Tibial nerve (tissue), 4 donors: ENCODE measurements at regions not wholly inside any gene's neighbourhood (a gene's known extent, or its start where the extent isn't known, plus 50 kb on each side); places are given as distances from the start of the nearest gene placed in this dataset.

Experiments
- DNase-seq, 2 donors: peaks; one replicate each; pipeline ENCODE4 v3.0.0-alpha.2; 2019; ENCODE audit warnings: low spot score in 2 of 2
- H3K27ac ChIP-seq, 4 donors: fragments of 200-600 bp; sonication (generic) in 3 of 4; one replicate each; pipeline ENCODE4 v1.5.1; 2017 to 2019; ENCODE audit warnings: mild to moderate bottlenecking in 1 of 4
- H3K27me3 ChIP-seq, 2 donors: fragments of 200-600 bp; sonication (generic) in 1 of 2; one replicate each; pipeline versions ENCODE4 v1.5.1 to v1.6.0; 2017 to 2019
- H3K36me3 ChIP-seq, 3 donors: fragments of 200-600 bp; sonication (generic); one replicate each; pipeline ENCODE4 v1.5.1; 2018 to 2019
- H3K4me1 ChIP-seq, 4 donors: fragments of 200-600 bp; sonication (generic) in 3 of 4; one replicate each; pipeline ENCODE4 v1.5.1; 2017 to 2019
- H3K4me3 ChIP-seq, 4 donors: fragments of 200-600 bp; sonication (generic) in 3 of 4; one replicate each; pipeline ENCODE4 v1.5.1; 2017 to 2019; ENCODE audit warnings: mild to moderate bottlenecking in 1 of 4, moderate library complexity in 1 of 4
- H3K9me3 ChIP-seq, 4 donors: fragments of 200-600 bp; sonication (generic) in 3 of 4; one replicate each; pipeline ENCODE4 v1.5.1; 2017 to 2019
- EP300 ChIP-seq, 2 donors: sonication (generic); formaldehyde crosslinking; IDR thresholded peaks; one replicate each; pipeline ENCODE4 v1.6.1; 2017; ENCODE audit warnings: antibody characterized with exemption in 2 of 2, mild to moderate bottlenecking in 1 of 2
- POLR2A ChIP-seq, 2 donors: fragments of 450-650 bp; IDR thresholded peaks; one replicate each; pipeline ENCODE4 v1.6.1; 2017; ENCODE audit warnings: antibody characterized with exemption in 2 of 2, mild to moderate bottlenecking in 2 of 2, moderate library complexity in 2 of 2
- WGBS, 2 donors: methylation state at CpG; one replicate each; pipeline ENCODE4 v1.1.5; 2018; 5-methylcytosine and 5-hydroxymethylcytosine counted together
- TF ChIP-seq, protein P1 (sequence below), 5 experiments: fragments of 200-600 bp in 3 of 5; fragments of 450-650 bp in 2 of 5; sonication (generic) in 3 of 5; IDR thresholded peaks; one replicate each; pipeline ENCODE4 v1.5.1; 2016 to 2019; ENCODE audit warnings: antibody characterized with exemption in 5 of 5, mild to moderate bottlenecking in 3 of 5, moderate library complexity in 2 of 5

DNA sequence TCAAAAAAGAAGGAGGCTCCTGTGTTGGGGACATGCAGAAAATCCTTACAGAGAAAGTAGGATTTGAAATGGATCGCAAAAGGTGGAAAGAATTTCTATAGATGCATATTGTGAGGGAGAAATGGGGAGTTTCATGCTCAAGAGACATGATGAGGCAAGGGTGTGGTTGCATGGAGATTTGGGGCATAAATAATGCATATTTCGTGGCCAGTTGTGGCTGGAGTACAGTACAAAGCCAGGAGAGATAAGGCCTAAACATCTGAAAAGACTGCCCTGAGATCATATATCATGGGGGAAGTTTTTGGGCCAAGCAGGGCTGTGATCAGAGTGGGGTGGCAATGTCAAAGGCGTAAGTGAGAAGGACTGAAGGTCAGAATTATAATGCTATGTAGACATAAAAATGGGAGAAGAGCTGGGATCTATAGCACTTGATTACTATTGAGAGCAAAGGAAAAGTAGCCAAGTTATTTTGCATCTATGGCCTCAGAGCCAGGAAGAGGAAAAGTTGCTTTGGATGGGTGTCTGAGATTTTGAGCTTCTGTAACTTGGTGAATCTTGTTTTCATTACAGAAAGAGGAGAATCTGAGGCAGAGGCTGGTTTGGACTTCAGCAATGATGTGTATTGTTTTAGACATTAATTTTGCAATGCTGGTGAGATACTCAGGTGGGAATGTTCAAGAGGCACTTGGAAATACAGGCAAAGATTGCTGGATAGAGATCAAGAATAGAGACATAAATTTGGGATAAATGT, 166.6 kb downstream of the INHBA start:
- H3K4me1 ChIP-seq, result peaks cover 0 to 2% (median 0%) of the 10 kb centered on the region in 4 donors
- H3K27me3 ChIP-seq, result no peaks in the 10 kb centered on the region
- no peak overlapping the region for H3K4me3 ChIP-seq
- TF ChIP-seq EP300 (IDR thresholded peaks at IDR 0.05) (no peak), POLR2A (IDR thresholded peaks at IDR 0.05) (no peak)
- TF ChIP-seq, protein P1, sequence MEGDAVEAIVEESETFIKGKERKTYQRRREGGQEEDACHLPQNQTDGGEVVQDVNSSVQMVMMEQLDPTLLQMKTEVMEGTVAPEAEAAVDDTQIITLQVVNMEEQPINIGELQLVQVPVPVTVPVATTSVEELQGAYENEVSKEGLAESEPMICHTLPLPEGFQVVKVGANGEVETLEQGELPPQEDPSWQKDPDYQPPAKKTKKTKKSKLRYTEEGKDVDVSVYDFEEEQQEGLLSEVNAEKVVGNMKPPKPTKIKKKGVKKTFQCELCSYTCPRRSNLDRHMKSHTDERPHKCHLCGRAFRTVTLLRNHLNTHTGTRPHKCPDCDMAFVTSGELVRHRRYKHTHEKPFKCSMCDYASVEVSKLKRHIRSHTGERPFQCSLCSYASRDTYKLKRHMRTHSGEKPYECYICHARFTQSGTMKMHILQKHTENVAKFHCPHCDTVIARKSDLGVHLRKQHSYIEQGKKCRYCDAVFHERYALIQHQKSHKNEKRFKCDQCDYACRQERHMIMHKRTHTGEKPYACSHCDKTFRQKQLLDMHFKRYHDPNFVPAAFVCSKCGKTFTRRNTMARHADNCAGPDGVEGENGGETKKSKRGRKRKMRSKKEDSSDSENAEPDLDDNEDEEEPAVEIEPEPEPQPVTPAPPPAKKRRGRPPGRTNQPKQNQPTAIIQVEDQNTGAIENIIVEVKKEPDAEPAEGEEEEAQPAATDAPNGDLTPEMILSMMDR (IDR thresholded peaks at IDR 0.05), result no peak
- H3K36me3 ChIP-seq, result no peaks in the 10 kb centered on the region
- H3K9me3 ChIP-seq, result no peaks in the 10 kb centered on the region
- no peak for DNase-seq
- WGBS, 2 donors, result 88 to 89% methylated on average over 3 of the region's 3 CpGs
- H3K27ac ChIP-seq, result no peak overlapping the region

DNA sequence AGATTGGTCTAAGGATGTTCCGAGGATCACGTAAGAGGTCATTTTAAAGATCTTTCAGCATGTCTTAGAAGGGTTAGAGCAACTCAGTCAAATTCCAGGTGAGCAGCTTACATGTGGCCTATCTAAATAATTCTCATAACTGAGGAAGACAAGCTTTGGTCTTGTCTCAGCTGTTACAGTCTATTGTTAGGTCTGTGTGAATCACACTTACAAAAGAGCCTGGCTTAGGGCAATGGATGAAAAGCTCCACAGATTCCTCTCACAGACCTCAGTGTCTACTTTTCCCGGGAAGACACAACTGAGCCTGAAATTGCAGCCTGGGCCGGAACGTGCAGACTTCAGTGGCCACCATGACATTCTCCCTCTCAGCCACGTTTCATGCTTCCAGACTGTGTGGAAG, 173.1 kb downstream of the INHBA start:
- Histone ChIP-seq H3K9me3 (no peaks in the 10 kb centered on the region), H3K36me3 (no peaks in the 10 kb centered on the region), H3K27ac (no peak overlapping the region), H3K4me3 (no peak overlapping the region), H3K4me1 (no peaks in the 10 kb centered on the region), H3K27me3 (no peaks in the 10 kb centered on the region)
- 83 to 91% methylated on average over 6 of the region's 6 CpGs for WGBS, 2 donors
- TF ChIP-seq POLR2A (IDR thresholded peaks at IDR 0.05) (no peak), EP300 (IDR thresholded peaks at IDR 0.05) (no peak)
- TF ChIP-seq, protein P1 (IDR thresholded peaks at IDR 0.05), result no peak
- no peak for DNase-seq

DNA sequence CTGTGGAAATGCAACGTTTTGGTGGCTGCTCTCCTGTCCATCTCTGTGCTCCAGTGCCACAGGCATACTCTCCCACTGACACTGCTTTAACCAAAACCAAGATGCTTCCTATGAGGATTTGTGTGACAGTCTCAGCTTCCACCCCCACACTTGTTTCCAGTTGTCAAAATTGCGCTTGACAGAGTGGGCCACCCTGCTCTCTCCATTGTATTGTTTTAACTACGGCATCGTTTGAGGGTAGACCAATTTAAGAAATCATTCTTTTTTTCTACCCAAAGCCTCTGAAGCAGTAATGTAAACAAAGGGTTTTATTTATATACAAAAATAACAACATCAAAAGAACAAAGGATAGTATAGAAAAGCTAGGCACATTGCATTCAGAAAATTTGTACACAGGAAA, 178.0 kb downstream of the INHBA start:
- no peak overlapping the region for H3K27ac ChIP-seq
- no peaks in the 10 kb centered on the region for H3K27me3 ChIP-seq
- H3K4me3 ChIP-seq, result no peak overlapping the region
- TF ChIP-seq POLR2A (IDR thresholded peaks at IDR 0.05), result no peak
- TF ChIP-seq, protein P1 (IDR thresholded peaks at IDR 0.05), result no peak
- H3K36me3 ChIP-seq, result no peaks in the 10 kb centered on the region
- H3K9me3 ChIP-seq, result peaks cover 0 to 9% (median 0%) of the 10 kb centered on the region in 4 donors
- DNase-seq, result no peak
- 35% methylated on average over 4 of the region's 4 CpGs for WGBS, 2 donors
- H3K4me1 ChIP-seq, result no peaks in the 10 kb centered on the region

DNA sequence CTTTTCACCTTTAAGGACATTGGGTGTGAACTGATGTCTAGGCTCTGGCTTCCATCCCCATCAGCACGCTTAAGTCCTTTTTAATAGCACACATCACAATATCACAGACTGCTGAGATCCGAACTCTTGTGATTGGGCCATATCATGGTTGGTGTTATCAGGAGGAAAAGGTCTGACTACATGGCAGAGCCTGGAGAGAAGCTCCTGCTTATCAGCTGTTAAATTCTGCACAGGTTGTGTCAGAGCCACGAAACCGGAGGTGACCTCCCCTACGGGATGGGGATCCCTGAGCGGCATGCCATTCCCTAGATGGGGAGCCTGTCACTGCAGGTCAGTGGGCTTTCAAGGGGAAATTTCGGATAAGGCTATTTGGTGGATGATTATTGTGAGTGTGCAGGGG, 182.4 kb downstream of the INHBA start:
- WGBS, 2 donors, result 94 to 100% methylated on average over 7 of the region's 7 CpGs
- Histone ChIP-seq H3K9me3 (peaks cover 0 to 18% (median 0%) of the 10 kb centered on the region in 4 donors), H3K4me1 (no peaks in the 10 kb centered on the region), H3K27me3 (no peaks in the 10 kb centered on the region), H3K27ac (no peak overlapping the region), H3K4me3 (no peak overlapping the region), H3K36me3 (no peaks in the 10 kb centered on the region)
- no peak for DNase-seq
- TF ChIP-seq POLR2A (IDR thresholded peaks at IDR 0.05) (no peak), EP300 (IDR thresholded peaks at IDR 0.05) (no peak)
- TF ChIP-seq, protein P1 (IDR thresholded peaks at IDR 0.05), result no peak

DNA sequence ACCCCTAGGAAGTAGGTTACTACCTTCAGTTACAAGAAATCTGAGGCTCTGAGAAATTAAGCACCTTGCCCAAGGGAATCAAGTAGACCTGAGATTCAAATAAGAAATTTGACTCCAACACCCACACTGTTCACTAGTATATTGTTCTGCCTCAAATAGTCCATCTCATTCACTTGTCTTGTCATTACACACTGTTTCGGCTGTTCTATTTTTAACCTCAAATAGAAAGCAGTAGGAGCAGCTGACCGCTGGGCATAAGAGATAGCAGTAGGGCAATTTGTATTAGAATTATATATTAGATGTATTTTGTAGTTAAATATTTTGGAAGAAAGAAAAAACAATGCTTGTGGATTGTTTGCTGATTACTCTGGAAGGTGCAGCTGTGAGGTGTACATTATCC, 185.1 kb downstream of the INHBA start:
- H3K36me3 ChIP-seq, result no peaks in the 10 kb centered on the region
- TF ChIP-seq POLR2A (IDR thresholded peaks at IDR 0.05) (no peak), EP300 (IDR thresholded peaks at IDR 0.05) (no peak)
- TF ChIP-seq, protein P1 (IDR thresholded peaks at IDR 0.05), result no peak
- H3K4me1 ChIP-seq, result no peaks in the 10 kb centered on the region
- H3K4me3 ChIP-seq, result no peak overlapping the region
- no peak overlapping the region for H3K27ac ChIP-seq
- H3K27me3 ChIP-seq, result no peaks in the 10 kb centered on the region
- no peak for DNase-seq
- WGBS, 2 donors, result 68 to 90% methylated on average over 2 of the region's 2 CpGs
- H3K9me3 ChIP-seq, result peaks cover 0 to 13% (median 0%) of the 10 kb centered on the region in 4 donors
